H1 (cell line): ENCODE measurements at regions not wholly inside any gene's neighbourhood (a gene's known extent, or its start where the extent isn't known, plus 50 kb on each side); places are given as distances from the start of the nearest gene placed in this dataset.

Experiments
- CTCF ChIA-PET: fragments of 300-600 bp; sonication (Branson Sonifier 250); formaldehyde crosslinking; loops from one replicate; lab custom pipeline; 2021; ENCODE audit not compliant: partially characterized antibody; lab: Charles Lee
- POLR2A ChIA-PET: fragments of 300-600 bp; sonication (Branson Sonifier 250); formaldehyde crosslinking; loops from one replicate; lab custom pipeline; 2021; ENCODE audit warnings: inconsistent platforms; ENCODE audit not compliant: partially characterized antibody; lab: Charles Lee
- DNase-seq, 2 experiments: peaks; one replicate each; pipeline versions ENCODE4 v3.0.0 to v3.0.0-alpha.2; 2010 to 2022; ENCODE audit warnings: low spot score in 2 of 2, low read depth in 1 of 2, mixed read lengths in 1 of 2
- FAIRE-seq: peaks from 2 replicates; lab custom pipeline; 2011; peaks lifted over from hg19 to GRCh38; lab: Jason Lieb, UNC
- H2AFZ ChIP-seq: 2 replicates; pipeline ENCODE4 v1.8.1; 2012; ENCODE audit warnings: low read length, inconsistent platforms
- H2AK5ac ChIP-seq: 2 replicates; pipeline ENCODE4 v1.6.1; 2013; ENCODE audit warnings: low read depth, low read length
- H2BK120ac ChIP-seq: replicated peaks from 2 replicates; pipeline ENCODE3; 2013; ENCODE audit warnings: low read depth, low read length, inconsistent platforms
- H2BK12ac ChIP-seq: 2 replicates; pipeline ENCODE4 v1.6.1; 2013; ENCODE audit warnings: low read depth, low read length
- H2BK15ac ChIP-seq: 2 replicates; pipeline ENCODE4 v1.6.1; 2013; ENCODE audit warnings: low read length
- H2BK20ac ChIP-seq: 2 replicates; pipeline ENCODE4 v1.6.1; 2013; ENCODE audit warnings: low read length
- H2BK5ac ChIP-seq: 2 replicates; pipeline ENCODE4 v1.6.1; 2013; ENCODE audit warnings: low read depth, low read length
- H3K14ac ChIP-seq: 2 replicates; pipeline ENCODE4 v1.6.1; 2013; ENCODE audit warnings: inconsistent platforms; ENCODE audit not compliant: insufficient read length
- H3K18ac ChIP-seq: 2 replicates; pipeline ENCODE4 v1.6.1; 2013; ENCODE audit warnings: low read length; ENCODE audit errors: extremely low read depth
- H3K23ac ChIP-seq: 2 replicates; pipeline ENCODE4 v1.6.1; 2013; ENCODE audit warnings: inconsistent platforms; ENCODE audit not compliant: insufficient read length
- H3K23me2 ChIP-seq: 2 replicates; pipeline ENCODE4 v1.6.1; 2013; ENCODE audit warnings: low read depth, low read length
- H3K27ac ChIP-seq: 2 replicates; pipeline ENCODE4 v1.6.1; 2011; ENCODE audit warnings: low read depth, low read length, inconsistent platforms
- H3K27me3 ChIP-seq, 4 experiments: replicated peaks in 1 of 4; 1 replicate in 1 of 4; 2 replicates in 3 of 4; pipeline versions ENCODE4 v1.6.1 to v1.8.1; 2011 to 2013; ENCODE audit warnings: low read length in 3 of 4, mild to moderate bottlenecking in 3 of 4, inconsistent platforms in 2 of 4, mixed read lengths in 2 of 4, moderate library complexity in 1 of 4; ENCODE audit not compliant: control insufficient read depth in 3 of 4, insufficient read depth in 3 of 4; ENCODE audit errors: extremely low read depth in 1 of 4
- H3K36me3 ChIP-seq, 4 experiments: 2 replicates each; pipeline versions ENCODE4 v1.6.1 to v1.8.1; 2011 to 2013; ENCODE audit warnings: mild to moderate bottlenecking in 4 of 4, low read length in 3 of 4, moderate library complexity in 2 of 4, control low read depth in 1 of 4, inconsistent platforms in 1 of 4; ENCODE audit not compliant: insufficient read depth in 4 of 4, control insufficient read depth in 2 of 4
- H3K4ac ChIP-seq: replicated peaks from 2 replicates; pipeline ENCODE3; 2013; ENCODE audit warnings: low read length, low read depth, mixed read lengths, inconsistent platforms; ENCODE audit not compliant: insufficient read length
- H3K4me1 ChIP-seq, 4 experiments: replicated peaks in 1 of 4; 1 replicate in 1 of 4; 2 replicates in 3 of 4; pipeline versions ENCODE4 v1.6.1 to v1.8.1; 2011 to 2013; ENCODE audit warnings: low read length in 3 of 4, inconsistent platforms in 2 of 4, mixed read lengths in 1 of 4; ENCODE audit not compliant: insufficient read depth in 4 of 4, control insufficient read depth in 3 of 4
- H3K4me2 ChIP-seq, 2 experiments: 2 replicates each; pipeline versions ENCODE4 v1.6.1 to v1.8.1; 2011 to 2013; ENCODE audit warnings: low read depth in 2 of 2, low read length in 2 of 2, control low read depth in 1 of 2, inconsistent platforms in 1 of 2, mild to moderate bottlenecking in 1 of 2; ENCODE audit not compliant: insufficient read depth in 1 of 2
- H3K4me3 ChIP-seq, 4 experiments: fragments of 200-600, 300-600 bp in 1 of 4; sonication (generic), shearing (Covaris generic), sonication (Bioruptor Twin) in 1 of 4; 2 replicates each; pipeline versions ENCODE4 v1.5.1 to v1.8.1; 2011 to 2016; ENCODE audit warnings: low read length in 4 of 4, low read depth in 3 of 4, control low read depth in 2 of 4, inconsistent platforms in 2 of 4, mild to moderate bottlenecking in 2 of 4, mixed read lengths in 1 of 4, moderate library complexity in 1 of 4; ENCODE audit not compliant: insufficient read depth in 2 of 4; ENCODE audit errors: extremely low read depth in 1 of 4
- H3K56ac ChIP-seq: replicated peaks from 2 replicates; pipeline ENCODE3; 2013; ENCODE audit warnings: low read depth, mild to moderate bottlenecking, mixed read lengths, low read length, inconsistent platforms; ENCODE audit not compliant: insufficient read length
- H3K79me1 ChIP-seq: 2 replicates; pipeline ENCODE4 v1.6.1; 2013; ENCODE audit warnings: low read depth, low read length, control low read depth
- H3K79me2 ChIP-seq, 2 experiments: 2 replicates each; pipeline versions ENCODE4 v1.6.1 to v1.8.1; 2012 to 2013; ENCODE audit warnings: low read length in 2 of 2, mild to moderate bottlenecking in 2 of 2, inconsistent platforms in 1 of 2; ENCODE audit not compliant: insufficient read depth in 2 of 2, control insufficient read depth in 1 of 2
- H3K9ac ChIP-seq, 4 experiments: replicated peaks in 1 of 4; 1 replicate in 1 of 4; 2 replicates in 3 of 4; pipeline versions ENCODE4 v1.6.1 to v1.8.1; 2011 to 2013; ENCODE audit warnings: low read depth in 3 of 4, low read length in 3 of 4, control low read depth in 2 of 4, mild to moderate bottlenecking in 2 of 4, moderate library complexity in 2 of 4, inconsistent platforms in 1 of 4; ENCODE audit errors: extremely low read depth in 1 of 4
- H3K9me3 ChIP-seq, 2 experiments: 2 replicates each; pipeline versions ENCODE4 v1.6.1 to v1.8.1; 2012 to 2013; ENCODE audit warnings: mild to moderate bottlenecking in 2 of 2, moderate library complexity in 2 of 2, control low read depth in 1 of 2, inconsistent platforms in 1 of 2, low read depth in 1 of 2, low read length in 1 of 2, mixed read lengths in 1 of 2; ENCODE audit not compliant: insufficient read depth in 2 of 2
- H4K20me1 ChIP-seq, 2 experiments: replicated peaks in 1 of 2; 2 replicates each; pipeline versions ENCODE3 to v1.8.1; 2011 to 2013; ENCODE audit warnings: inconsistent platforms in 2 of 2, low read length in 2 of 2, mild to moderate bottlenecking in 1 of 2; ENCODE audit not compliant: insufficient read depth in 2 of 2, control insufficient read depth in 1 of 2
- H4K5ac ChIP-seq: 2 replicates; pipeline ENCODE4 v1.6.1; 2013; ENCODE audit warnings: low read length, low read depth, mixed read lengths, inconsistent platforms; ENCODE audit not compliant: insufficient read length
- H4K8ac ChIP-seq: 2 replicates; pipeline ENCODE4 v1.8.0; 2013; ENCODE audit warnings: mild to moderate bottlenecking, moderate library complexity, low read length, inconsistent platforms; ENCODE audit not compliant: insufficient read depth; ENCODE audit errors: extremely low read depth
- H4K91ac ChIP-seq: replicated peaks from 2 replicates; pipeline ENCODE3; 2013; ENCODE audit warnings: low read length, mixed read lengths, inconsistent platforms; ENCODE audit not compliant: insufficient read length
- KDM4A ChIP-seq: IDR thresholded peaks from one replicate; pipeline ENCODE4 v1.7.1; 2012; ENCODE audit warnings: low read depth, mild to moderate bottlenecking, moderate library complexity, low read length, inconsistent platforms; ENCODE audit not compliant: severe bottlenecking
- NRF1 ChIP-seq: IDR thresholded peaks from 2 replicates; pipeline ENCODE4 v1.6.1; 2011; ENCODE audit warnings: mild to moderate bottlenecking, low read depth, low read length, improper control_type of control experiment
- RAD21 ChIP-seq, 2 experiments: IDR thresholded peaks in 1 of 2; conservative IDR thresholded peaks in 1 of 2; 2 replicates each; pipeline ENCODE4 v1.6.1; 2011; ENCODE audit warnings: low read depth in 2 of 2, low read length in 2 of 2, improper control_type of control experiment in 1 of 2, inconsistent platforms in 1 of 2, mild to moderate bottlenecking in 1 of 2, moderate library complexity in 1 of 2
- WGBS, 2 experiments: shearing (Covaris generic) in 1 of 2; methylation state at CpG; one replicate each; pipeline versions ENCODE4 v1.1.6 to v1.1.7; 2013 to 2015; ENCODE audit warnings: low lambda C conversion rate in 2 of 2, mixed read lengths in 2 of 2, inconsistent platforms in 1 of 2, low coverage in 1 of 2, missing lambda C conversion rate in 1 of 2; ENCODE audit not compliant: insufficient replicate concordance in 2 of 2, insufficient coverage in 1 of 2, insufficient read length in 1 of 2; ENCODE audit errors: extremely low coverage in 1 of 2, missing lambda C conversion rate in 1 of 2; 5-methylcytosine and 5-hydroxymethylcytosine counted together
- TF ChIP-seq, protein P1 (sequence below), 3 experiments: IDR thresholded peaks; 1 replicate in 2 of 3; 2 replicates in 1 of 3; pipeline versions ENCODE4 v1.5.1 to v1.6.1; 2011; ENCODE audit warnings: low read length in 3 of 3, mild to moderate bottlenecking in 3 of 3, inconsistent platforms in 2 of 3, low read depth in 1 of 3, moderate library complexity in 1 of 3; ENCODE audit not compliant: insufficient read depth in 1 of 3; ENCODE audit errors: control extremely low read depth in 1 of 3
- TF ChIP-seq, protein P2 (sequence below): IDR thresholded peaks from 2 replicates; pipeline ENCODE4 v1.6.1; 2012; ENCODE audit warnings: inconsistent platforms

DNA sequence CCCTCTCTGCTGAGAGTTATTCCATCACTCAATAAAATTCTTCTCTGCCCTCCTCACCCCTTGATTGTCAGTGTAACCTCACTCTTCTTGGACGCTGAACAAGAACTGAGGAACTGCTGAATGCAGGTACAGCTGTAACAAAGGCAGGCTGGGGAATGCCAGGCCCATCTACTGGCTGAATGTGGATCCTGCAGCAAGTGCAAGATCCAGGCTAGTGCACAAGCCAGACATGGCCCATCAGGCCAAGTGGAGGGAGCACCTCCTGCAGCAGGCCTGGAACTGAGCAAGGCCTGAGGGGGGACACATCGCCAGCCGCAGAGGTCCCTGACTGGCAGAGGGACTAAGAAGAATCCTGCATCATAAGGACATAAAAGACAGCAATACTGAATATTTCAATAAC is 411.8 kb upstream of the PCDH10 start:
- Histone ChIP-seq H2AFZ (peak overlapping the region; percentile 92), H4K91ac (no peak overlapping the region)
- peak; percentile 88 for FAIRE-seq
- POLR2A ChIA-PET, result no interaction called here
- TF ChIP-seq, protein P1, sequence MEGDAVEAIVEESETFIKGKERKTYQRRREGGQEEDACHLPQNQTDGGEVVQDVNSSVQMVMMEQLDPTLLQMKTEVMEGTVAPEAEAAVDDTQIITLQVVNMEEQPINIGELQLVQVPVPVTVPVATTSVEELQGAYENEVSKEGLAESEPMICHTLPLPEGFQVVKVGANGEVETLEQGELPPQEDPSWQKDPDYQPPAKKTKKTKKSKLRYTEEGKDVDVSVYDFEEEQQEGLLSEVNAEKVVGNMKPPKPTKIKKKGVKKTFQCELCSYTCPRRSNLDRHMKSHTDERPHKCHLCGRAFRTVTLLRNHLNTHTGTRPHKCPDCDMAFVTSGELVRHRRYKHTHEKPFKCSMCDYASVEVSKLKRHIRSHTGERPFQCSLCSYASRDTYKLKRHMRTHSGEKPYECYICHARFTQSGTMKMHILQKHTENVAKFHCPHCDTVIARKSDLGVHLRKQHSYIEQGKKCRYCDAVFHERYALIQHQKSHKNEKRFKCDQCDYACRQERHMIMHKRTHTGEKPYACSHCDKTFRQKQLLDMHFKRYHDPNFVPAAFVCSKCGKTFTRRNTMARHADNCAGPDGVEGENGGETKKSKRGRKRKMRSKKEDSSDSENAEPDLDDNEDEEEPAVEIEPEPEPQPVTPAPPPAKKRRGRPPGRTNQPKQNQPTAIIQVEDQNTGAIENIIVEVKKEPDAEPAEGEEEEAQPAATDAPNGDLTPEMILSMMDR (IDR thresholded peaks at IDR 0.05; ENCODE audit: control extremely low read depth in 1 of 3, insufficient read depth in 1 of 3, low read depth in 1 of 3, low read length in 3 of 3), result peak; percentile 41 to 58 (median 54)
- TF ChIP-seq NRF1, result no peak
- TF ChIP-seq, protein P2, sequence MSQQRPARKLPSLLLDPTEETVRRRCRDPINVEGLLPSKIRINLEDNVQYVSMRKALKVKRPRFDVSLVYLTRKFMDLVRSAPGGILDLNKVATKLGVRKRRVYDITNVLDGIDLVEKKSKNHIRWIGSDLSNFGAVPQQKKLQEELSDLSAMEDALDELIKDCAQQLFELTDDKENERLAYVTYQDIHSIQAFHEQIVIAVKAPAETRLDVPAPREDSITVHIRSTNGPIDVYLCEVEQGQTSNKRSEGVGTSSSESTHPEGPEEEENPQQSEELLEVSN, result no peak
- no peak for TF ChIP-seq KDM4A
- peak; percentile 48 to 61 for TF ChIP-seq RAD21 (IDR thresholded peaks at IDR 0.05 in 1 of 2, conservative IDR thresholded peaks at IDR 0.05 in 1 of 2; ENCODE audit: low read depth in 2 of 2, low read length in 2 of 2)
- TF ChIP-seq, all 59 proteins: peak for 2
- Histone ChIP-seq H3K79me2 (no peaks in the 10 kb centered on the region), H2BK20ac (no peak overlapping the region), H2BK15ac (no peak overlapping the region), H3K18ac (no peak overlapping the region), H3K4me3 (no peak overlapping the region), H3K14ac (no peak overlapping the region), H3K23me2 (no peaks in the 10 kb centered on the region), H3K23ac (no peak overlapping the region), H3K4me1 (no peaks in the 10 kb centered on the region), H3K9ac (no peak overlapping the region), H3K9me3 (no peaks in the 10 kb centered on the region), H3K4ac (no peak overlapping the region), H3K36me3 (no peaks in the 10 kb centered on the region), H4K20me1 (no peaks in the 10 kb centered on the region), H3K27ac (no peak overlapping the region), H4K5ac (no peak overlapping the region), H3K79me1 (no peaks in the 10 kb centered on the region), H3K27me3 (no peaks in the 10 kb centered on the region), H4K8ac (no peak overlapping the region; the same call in 1 of the 2 replicates), H2BK120ac (no peak overlapping the region), H2BK5ac (no peak overlapping the region), H2AK5ac (no peak overlapping the region), H2BK12ac (no peak overlapping the region), H3K56ac (no peak overlapping the region), H3K4me2 (no peak overlapping the region)
- DNase-seq, result peak in 1 of 2 experiments; percentile 5
- WGBS, 2 experiments, result 96% methylated on average over 3 of the region's 3 CpGs; no CpG with 5 or more reads in 1 of the 2 experiments
- CTCF ChIA-PET, result interaction anchor here (0.7 to 1.7 kb wide), 4 partner anchors 11 to 1438 kb away, joined by 3 read pairs; no protein-coding TSS in a partner anchor
